SU-DHL-6 (cell line): ENCODE measurements at regions not wholly inside any gene's neighbourhood (a gene's known extent, or its start where the extent isn't known, plus 50 kb on each side); places are given as distances from the start of the nearest gene placed in this dataset.

Experiments used
- H2AFZ ChIP-seq: fragments of 200-600 bp; sonication (generic); 2 replicates; pipeline ENCODE4 v1.6.1; 2014; ENCODE audit warnings: low read depth, mild to moderate bottlenecking, moderate library complexity, mixed read lengths, antibody characterized with exemption, low read length; ENCODE audit not compliant: severe bottlenecking
- H3F3A ChIP-seq: fragments of 200-600 bp; shearing (Covaris generic); 2 replicates; pipeline ENCODE4 v1.6.0; 2016; ENCODE audit warnings: antibody characterized with exemption, mild to moderate bottlenecking; ENCODE audit not compliant: insufficient read depth
- H3K27ac ChIP-seq: fragments of 200-600 bp; sonication (generic); 2 replicates; pipeline ENCODE4 v1.5.1; 2016; ENCODE audit warnings: low read depth, mild to moderate bottlenecking, low read length, moderate library complexity, mixed read lengths
- H3K27me3 ChIP-seq: fragments of 200-600 bp; sonication (generic), shearing (Covaris generic); 2 replicates; pipeline ENCODE4 v1.6.0; 2014; ENCODE audit warnings: mild to moderate bottlenecking, low read length
- H3K36me3 ChIP-seq: fragments of 200-600 bp; sonication (generic); 2 replicates; pipeline ENCODE4 v1.6.1; 2014; ENCODE audit warnings: mild to moderate bottlenecking, low read length, mixed read lengths
- H3K4me2 ChIP-seq: fragments of 300-600, 200-600 bp; shearing (Covaris generic), sonication (generic); 2 replicates; pipeline ENCODE4 v1.6.0; 2014; ENCODE audit warnings: low read length, low read depth, mild to moderate bottlenecking; ENCODE audit not compliant: poor library complexity, severe bottlenecking
- H3K4me3 ChIP-seq: fragments of 200-600 bp; sonication (generic); 2 replicates; pipeline ENCODE4 v1.5.1; 2014; ENCODE audit warnings: antibody characterized with exemption, low read length, mild to moderate bottlenecking, mixed read lengths; ENCODE audit not compliant: insufficient read depth, poor library complexity, severe bottlenecking
- H3K79me2 ChIP-seq: fragments of 200-600 bp; sonication (generic); 2 replicates; pipeline ENCODE4 v1.6.1; 2014; ENCODE audit warnings: mild to moderate bottlenecking, low read length, moderate library complexity; ENCODE audit not compliant: insufficient read depth
- H3K9ac ChIP-seq: fragments of 200-600 bp; sonication (generic); 2 replicates; pipeline ENCODE4 v1.7.0; 2014; ENCODE audit warnings: mild to moderate bottlenecking, low read length
- H3K9me2 ChIP-seq: fragments of 200-600 bp; sonication (generic); replicated peaks from 2 replicates; pipeline ENCODE4 v1.6.1; 2014; ENCODE audit warnings: low read length; ENCODE audit not compliant: insufficient read depth
- H3K9me3 ChIP-seq: fragments of 200-600 bp; sonication (generic); 2 replicates; pipeline ENCODE4 v1.6.1; 2014; ENCODE audit warnings: low read length, mixed read lengths; ENCODE audit not compliant: insufficient read depth
- H4K20me1 ChIP-seq: fragments of 200-600 bp; sonication (generic); 2 replicates; pipeline ENCODE4 v1.6.1; 2014; ENCODE audit warnings: low read depth, mild to moderate bottlenecking, antibody characterized with exemption, low read length, moderate library complexity, mixed read lengths
- EZH2phosphoT487 ChIP-seq: fragments of 200-600 bp; sonication (generic), shearing (Covaris generic); conservative IDR thresholded peaks from 2 replicates; pipeline ENCODE4 v1.6.1; 2018; ENCODE audit warnings: mild to moderate bottlenecking, antibody characterized with exemption, low read length, moderate library complexity, mixed read lengths
- TF ChIP-seq, protein P1 (sequence below): fragments of 200-600 bp; sonication (generic); IDR thresholded peaks from one replicate; pipeline ENCODE4 v1.5.1; 2017; ENCODE audit warnings: antibody characterized with exemption, mild to moderate bottlenecking, low read length, moderate library complexity; ENCODE audit not compliant: insufficient read depth, poor library complexity, severe bottlenecking

DNA sequence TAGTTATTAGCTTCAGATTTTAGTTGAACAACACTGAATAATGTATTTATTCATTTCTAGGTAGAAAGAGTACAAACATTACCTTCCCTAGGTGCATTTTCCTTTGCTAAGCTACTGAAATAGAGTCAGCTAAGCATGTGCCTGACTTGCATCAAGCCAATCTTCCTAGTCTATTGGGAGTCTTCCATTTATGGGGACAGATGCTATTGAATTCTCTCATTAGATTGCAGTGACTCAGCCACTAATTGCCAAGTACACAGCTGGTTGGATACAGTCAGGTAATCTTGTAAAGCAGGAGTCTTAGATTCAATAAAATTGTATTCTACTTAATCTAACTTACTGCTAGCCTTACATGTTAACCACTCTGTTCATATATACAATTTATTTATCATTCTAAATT, 55.2 kb upstream of the RPS13 start:
- Histone ChIP-seq H3K4me3 (no peak overlapping the region), H3F3A (peaks cover 5% of the 10 kb centered on the region; the same call in 1 of the 2 replicates), H3K9me2 (no peaks in the 10 kb centered on the region), H3K4me2 (no peak overlapping the region), H4K20me1 (no peaks in the 10 kb centered on the region), H3K27ac (no peak overlapping the region), H2AFZ (no peak overlapping the region), H3K27me3 (no peaks in the 10 kb centered on the region), H3K9ac (no peak overlapping the region), H3K36me3 (peaks cover 33% of the 10 kb centered on the region; the same call in 1 of the 2 replicates), H3K9me3 (no peaks in the 10 kb centered on the region), H3K79me2 (no peaks in the 10 kb centered on the region)
- no peak for TF ChIP-seq EZH2phosphoT487
- TF ChIP-seq, protein P1, sequence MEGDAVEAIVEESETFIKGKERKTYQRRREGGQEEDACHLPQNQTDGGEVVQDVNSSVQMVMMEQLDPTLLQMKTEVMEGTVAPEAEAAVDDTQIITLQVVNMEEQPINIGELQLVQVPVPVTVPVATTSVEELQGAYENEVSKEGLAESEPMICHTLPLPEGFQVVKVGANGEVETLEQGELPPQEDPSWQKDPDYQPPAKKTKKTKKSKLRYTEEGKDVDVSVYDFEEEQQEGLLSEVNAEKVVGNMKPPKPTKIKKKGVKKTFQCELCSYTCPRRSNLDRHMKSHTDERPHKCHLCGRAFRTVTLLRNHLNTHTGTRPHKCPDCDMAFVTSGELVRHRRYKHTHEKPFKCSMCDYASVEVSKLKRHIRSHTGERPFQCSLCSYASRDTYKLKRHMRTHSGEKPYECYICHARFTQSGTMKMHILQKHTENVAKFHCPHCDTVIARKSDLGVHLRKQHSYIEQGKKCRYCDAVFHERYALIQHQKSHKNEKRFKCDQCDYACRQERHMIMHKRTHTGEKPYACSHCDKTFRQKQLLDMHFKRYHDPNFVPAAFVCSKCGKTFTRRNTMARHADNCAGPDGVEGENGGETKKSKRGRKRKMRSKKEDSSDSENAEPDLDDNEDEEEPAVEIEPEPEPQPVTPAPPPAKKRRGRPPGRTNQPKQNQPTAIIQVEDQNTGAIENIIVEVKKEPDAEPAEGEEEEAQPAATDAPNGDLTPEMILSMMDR, result no peak

DNA sequence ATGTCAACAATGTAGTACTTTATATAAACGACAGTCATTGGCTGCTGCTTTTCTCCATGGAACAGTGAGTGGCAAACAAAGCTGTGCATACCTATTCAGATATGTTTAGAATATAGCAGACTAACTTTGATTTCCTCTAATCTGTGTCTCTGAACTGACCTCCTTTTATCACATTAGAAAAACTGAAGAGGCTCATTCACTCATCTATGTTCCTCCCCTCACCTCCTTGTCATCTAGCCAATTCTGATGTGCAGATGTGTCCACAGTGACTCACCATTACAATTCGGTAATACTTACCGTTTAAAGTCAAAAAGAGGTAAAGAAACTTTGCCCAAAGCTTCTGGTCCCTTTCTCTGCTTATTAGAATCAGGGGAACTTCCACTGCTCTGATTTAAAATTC, 51.5 kb upstream of the RPS13 start:
- TF ChIP-seq, protein P1, result no peak
- TF ChIP-seq EZH2phosphoT487, result no peak
- H2AFZ ChIP-seq, result no peak overlapping the region
- H3K4me2 ChIP-seq, result no peak overlapping the region
- peaks cover 29% of the 10 kb centered on the region; the same call in 1 of the 2 replicates for H3K36me3 ChIP-seq
- no peaks in the 10 kb centered on the region for H3K9me3 ChIP-seq
- no peaks in the 10 kb centered on the region for H3K27me3 ChIP-seq
- no peaks in the 10 kb centered on the region for H3K9me2 ChIP-seq
- H3K79me2 ChIP-seq, result no peaks in the 10 kb centered on the region
- no peak overlapping the region for H3K9ac ChIP-seq
- H3F3A ChIP-seq, result no peaks in the 10 kb centered on the region; the same call in 1 of the 2 replicates
- no peak overlapping the region for H3K4me3 ChIP-seq
- no peaks in the 10 kb centered on the region for H4K20me1 ChIP-seq
- no peak overlapping the region for H3K27ac ChIP-seq
